HG02885 (cell line): ENCODE measurements at regions not wholly inside any gene's neighbourhood (a gene's known extent, or its start where the extent isn't known, plus 50 kb on each side); places are given as distances from the start of the nearest gene placed in this dataset.

Experiments used
- ATAC-seq: cut with Tn5 transposase; IDR thresholded peaks from one replicate; pipeline ENCODE4 v1.9.1; 2021; ENCODE audit warnings: mild to moderate bottlenecking; ENCODE audit not compliant: unreplicated experiment, poor library complexity

- ATAC-seq: no peak
These were observed 195.9 kb upstream of the CYRIA start for GRCh38 chr2:16861530-16861929.

GRCh38 chr2:16861111-16861510 lies 195.5 kb upstream of the CYRIA start:
- ATAC-seq: no peak

- no peak for ATAC-seq
These were observed 195.0 kb upstream of the CYRIA start for GRCh38 chr2:16860627-16861026.

GRCh38 chr2:16855183-16855582 lies 189.5 kb upstream of the CYRIA start:
- ATAC-seq: no peak

GRCh38 chr2:16853088-16853487 lies 187.5 kb upstream of the CYRIA start:
- no peak for ATAC-seq

GRCh38 chr2:16852651-16853050 lies 187.0 kb upstream of the CYRIA start:
- ATAC-seq: no peak

GRCh38 chr2:16851126-16851525 lies 185.5 kb upstream of the CYRIA start:
- no peak for ATAC-seq

GRCh38 chr2:16840496-16841172 lies 175.0 kb upstream of the CYRIA start:
- no peak for ATAC-seq

- no peak for ATAC-seq
These were observed 167.3 kb upstream of the CYRIA start for GRCh38 chr2:16832910-16833309.

GRCh38 chr2:16828828-16829160 lies 163.2 kb upstream of the CYRIA start:
- no peak for ATAC-seq

- ATAC-seq: no peak
These were observed 162.6 kb upstream of the CYRIA start for GRCh38 chr2:16828044-16828827.

GRCh38 chr2:16824472-16824871 lies 158.8 kb upstream of the CYRIA start:
- ATAC-seq: no peak

GRCh38 chr2:16821692-16822091 lies 156.1 kb upstream of the CYRIA start:
- ATAC-seq: no peak

GRCh38 chr2:16818203-16818556 lies 152.5 kb upstream of the CYRIA start:
- ATAC-seq: no peak

GRCh38 chr2:16817305-16818202 lies 151.9 kb upstream of the CYRIA start:
- no peak for ATAC-seq

GRCh38 chr2:16816522-16816921 lies 150.9 kb upstream of the CYRIA start:
- ATAC-seq: no peak

GRCh38 chr2:16816016-16816415 lies 150.4 kb upstream of the CYRIA start:
- ATAC-seq: no peak

GRCh38 chr2:16813593-16813992 lies 148.0 kb upstream of the CYRIA start:
- ATAC-seq: no peak

GRCh38 chr2:16798472-16798871 lies 132.8 kb upstream of the CYRIA start:
- ATAC-seq: no peak

- no peak for ATAC-seq
These were observed 125.9 kb upstream of the CYRIA start for GRCh38 chr2:16791496-16791895.

GRCh38 chr2:16785149-16785548 lies 119.5 kb upstream of the CYRIA start:
- no peak for ATAC-seq
